LNCaP clone FGC (cell line): ENCODE measurements at regions not wholly inside any gene's neighbourhood (a gene's known extent, or its start where the extent isn't known, plus 50 kb on each side); places are given as distances from the start of the nearest gene placed in this dataset.

Source experiments
- DNase-seq: peaks from one replicate; pipeline ENCODE4 v3.0.0-alpha.2; 2011; ENCODE audit warnings: low read depth
- H3K4me3 ChIP-seq: 2 replicates; pipeline ENCODE4 v1.5.1; 2011; ENCODE audit warnings: mild to moderate bottlenecking, low read depth, low read length, control low read depth
- CTCF ChIP-seq: IDR thresholded peaks from 2 replicates; pipeline ENCODE4 v1.5.1; 2012; ENCODE audit warnings: mild to moderate bottlenecking; ENCODE audit not compliant: control insufficient read depth, insufficient read depth; ENCODE audit errors: extremely low read depth

DNA sequence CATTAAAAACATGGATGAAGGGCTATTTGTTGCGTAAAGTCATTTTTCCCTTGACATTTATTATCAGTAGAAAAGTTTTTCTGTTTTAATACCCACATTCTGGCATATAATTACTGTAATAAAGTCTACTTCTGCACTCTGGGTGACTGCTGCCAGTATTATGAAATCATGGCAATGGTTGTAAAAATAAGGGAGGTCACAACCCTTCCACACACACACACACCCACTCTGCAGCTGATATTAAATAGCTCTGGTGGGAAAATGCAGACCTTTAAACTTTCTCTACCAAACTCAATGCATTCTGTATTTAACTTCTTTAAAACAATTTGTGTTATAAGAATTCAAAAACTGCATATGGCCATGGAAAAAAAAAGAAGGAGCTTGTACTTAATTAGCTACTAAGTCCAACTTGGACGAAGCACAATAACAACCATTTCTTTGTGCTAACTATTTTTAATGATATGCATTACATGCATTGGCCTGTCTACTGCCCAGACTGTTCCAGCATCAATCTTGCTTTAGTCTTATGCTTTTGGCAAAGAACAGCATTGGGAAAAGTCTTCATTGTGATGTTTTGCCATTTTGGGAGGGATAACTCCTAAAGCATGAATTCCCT lies 137.6 kb upstream of the MAP3K1 start:
- TF ChIP-seq CTCF, result no peak
- no peak for DNase-seq
- H3K4me3 ChIP-seq, result no peak overlapping the region

- TF ChIP-seq CTCF, result no peak
- no peak for DNase-seq
These were observed 139.1 kb upstream of the MAP3K1 start for GRCh38 chr5:56676091-56676768.

DNA sequence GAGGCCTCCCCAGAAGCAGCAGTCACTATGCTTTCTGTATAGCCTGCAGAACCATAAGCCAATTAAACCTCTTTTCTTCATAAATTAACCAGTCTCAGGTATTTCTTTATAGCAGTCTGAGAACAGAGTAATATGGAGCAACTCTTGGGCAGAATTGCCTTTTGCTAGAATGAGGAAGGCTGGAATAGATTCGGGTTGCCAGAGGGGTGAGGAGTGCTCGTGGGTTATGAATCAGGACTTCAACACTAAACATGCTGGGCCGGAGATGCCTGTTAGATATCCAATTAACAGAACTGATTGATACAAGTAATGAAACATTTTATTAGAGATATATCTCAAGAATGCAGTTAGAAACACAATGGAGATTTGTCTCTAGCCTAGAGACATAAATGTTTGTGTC lies 140.9 kb upstream of the MAP3K1 start:
- DNase-seq, result no peak
- no peak overlapping the region for H3K4me3 ChIP-seq
- TF ChIP-seq CTCF, result no peak

More at GRCh38 chr5:56676091-56676768, 139.1 kb upstream of the MAP3K1 start:
- no peak overlapping the region for H3K4me3 ChIP-seq

DNA sequence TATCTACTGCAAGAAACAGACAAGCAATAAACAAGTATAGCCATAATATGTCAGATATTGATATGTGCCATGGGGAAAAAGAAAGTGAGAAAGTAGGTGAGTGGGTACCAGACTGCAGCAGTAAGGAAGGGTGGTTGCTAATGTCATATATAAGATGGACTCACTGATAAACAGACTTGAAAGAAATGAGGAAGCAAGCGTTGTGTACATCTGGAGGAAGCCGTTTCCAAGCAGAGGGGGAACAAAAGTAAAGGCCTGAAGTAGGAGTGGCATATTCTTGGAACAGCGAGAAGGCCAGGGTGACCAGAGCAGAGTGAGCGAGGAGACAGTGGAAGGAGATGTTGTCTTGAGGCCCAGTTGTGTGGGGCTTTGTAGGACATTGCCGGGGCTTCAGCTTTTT lies 142.2 kb upstream of the MAP3K1 start:
- H3K4me3 ChIP-seq, result no peak overlapping the region
- TF ChIP-seq CTCF, result no peak
- no peak for DNase-seq

DNA sequence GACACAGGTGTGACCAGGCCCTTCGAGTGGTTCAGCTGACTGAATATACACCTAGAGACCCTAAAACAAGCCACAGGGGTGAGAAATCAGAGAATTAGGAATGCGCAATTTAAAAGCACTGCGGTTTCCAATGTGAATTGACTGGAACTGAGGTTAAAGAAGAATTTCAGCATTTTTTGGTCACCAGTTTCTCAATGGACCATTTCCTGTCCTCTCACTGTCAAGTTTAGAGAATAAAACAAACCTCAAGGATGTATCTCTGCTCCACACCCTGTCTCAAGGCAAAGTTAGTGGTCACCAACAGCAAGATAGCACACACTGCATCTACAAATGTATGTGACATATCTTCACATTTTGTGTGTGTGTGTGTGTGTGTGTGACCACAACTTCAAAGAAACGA lies 143.8 kb upstream of the MAP3K1 start:
- DNase-seq, result no peak
- H3K4me3 ChIP-seq, result no peak overlapping the region

DNA sequence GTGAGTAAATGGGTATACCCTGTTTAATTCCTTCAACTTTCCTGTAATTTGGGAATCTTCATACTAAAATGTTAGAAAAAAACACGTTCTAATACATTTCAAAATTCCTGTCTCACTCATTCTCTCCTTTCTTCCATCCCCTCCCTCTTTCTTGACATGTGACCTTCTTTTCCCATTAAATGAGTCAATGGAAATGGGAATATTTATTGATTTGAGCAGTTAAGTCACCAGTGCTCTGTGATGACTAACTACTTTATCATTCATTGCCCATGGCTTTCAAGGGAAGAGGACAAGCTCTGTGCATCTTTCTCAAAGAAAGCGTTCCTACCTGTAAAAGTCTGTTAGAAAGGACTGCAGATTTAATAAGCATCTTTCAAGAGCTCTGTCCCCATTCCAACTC lies 144.4 kb upstream of the MAP3K1 start:
- TF ChIP-seq CTCF, result no peak
- no peak overlapping the region for H3K4me3 ChIP-seq
- no peak for DNase-seq

More for the DNA sequence above, 143.8 kb upstream of the MAP3K1 start:
- TF ChIP-seq CTCF, result no peak
